BJ (cell line): ENCODE measurements at regions not wholly inside any gene's neighbourhood (a gene's known extent, or its start where the extent isn't known, plus 50 kb on each side); places are given as distances from the start of the nearest gene placed in this dataset.

Experiments
- CTCF ChIA-PET: fragments of 350-600 bp; formaldehyde crosslinking; extraction: SDS; loops from one replicate; lab custom pipeline; 2021; ENCODE audit warnings: antibody characterized with exemption, inconsistent platforms; lab: Yijun Ruan, JAX
- POLR2A ChIA-PET: fragments of 300-600 bp; sonication (Branson Sonifier 250); formaldehyde crosslinking; extraction: SDS; loops from one replicate; lab custom pipeline; 2021; ENCODE audit warnings: antibody characterized with exemption; lab: Charles Lee
- DNase-seq: peaks from one replicate; pipeline ENCODE4 v3.0.0-alpha.2; 2011; ENCODE audit warnings: low read depth
- H3K27me3 ChIP-seq: 2 replicates; pipeline ENCODE4 v1.6.0; 2011; ENCODE audit warnings: low read length; ENCODE audit not compliant: control insufficient read depth, insufficient read depth
- H3K36me3 ChIP-seq: 2 replicates; pipeline ENCODE4 v1.5.1; 2011; ENCODE audit warnings: low read length; ENCODE audit not compliant: control insufficient read depth, insufficient read depth
- H3K4me3 ChIP-seq: 2 replicates; pipeline ENCODE4 v1.5.1; 2011; ENCODE audit warnings: low read depth, mild to moderate bottlenecking, control low read depth, low read length
- TF ChIP-seq, protein P1 (sequence below): IDR thresholded peaks from 2 replicates; pipeline ENCODE4 v1.5.1; 2011; ENCODE audit warnings: low read depth, mild to moderate bottlenecking, control low read depth, inconsistent platforms, low read length, moderate library complexity; ENCODE audit not compliant: insufficient read depth

- ChIA-PET CTCF (no interaction called here), POLR2A (no interaction called here)
Observed at GRCh38 chr7:115249080-115249479, 327.2 kb downstream of the MDFIC start.

GRCh38 chr7:115241151-115241550 lies 319.3 kb downstream of the MDFIC start:
- DNase-seq, result no peak
- CTCF ChIA-PET, result no interaction called here
- Histone ChIP-seq H3K36me3 (no peaks in the 10 kb centered on the region), H3K4me3 (no peak overlapping the region), H3K27me3 (no peaks in the 10 kb centered on the region)
- TF ChIP-seq, protein P1, sequence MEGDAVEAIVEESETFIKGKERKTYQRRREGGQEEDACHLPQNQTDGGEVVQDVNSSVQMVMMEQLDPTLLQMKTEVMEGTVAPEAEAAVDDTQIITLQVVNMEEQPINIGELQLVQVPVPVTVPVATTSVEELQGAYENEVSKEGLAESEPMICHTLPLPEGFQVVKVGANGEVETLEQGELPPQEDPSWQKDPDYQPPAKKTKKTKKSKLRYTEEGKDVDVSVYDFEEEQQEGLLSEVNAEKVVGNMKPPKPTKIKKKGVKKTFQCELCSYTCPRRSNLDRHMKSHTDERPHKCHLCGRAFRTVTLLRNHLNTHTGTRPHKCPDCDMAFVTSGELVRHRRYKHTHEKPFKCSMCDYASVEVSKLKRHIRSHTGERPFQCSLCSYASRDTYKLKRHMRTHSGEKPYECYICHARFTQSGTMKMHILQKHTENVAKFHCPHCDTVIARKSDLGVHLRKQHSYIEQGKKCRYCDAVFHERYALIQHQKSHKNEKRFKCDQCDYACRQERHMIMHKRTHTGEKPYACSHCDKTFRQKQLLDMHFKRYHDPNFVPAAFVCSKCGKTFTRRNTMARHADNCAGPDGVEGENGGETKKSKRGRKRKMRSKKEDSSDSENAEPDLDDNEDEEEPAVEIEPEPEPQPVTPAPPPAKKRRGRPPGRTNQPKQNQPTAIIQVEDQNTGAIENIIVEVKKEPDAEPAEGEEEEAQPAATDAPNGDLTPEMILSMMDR, result no peak
- POLR2A ChIA-PET, result no interaction called here

More at GRCh38 chr7:115249080-115249479, 327.2 kb downstream of the MDFIC start:
- H3K4me3 ChIP-seq, result no peak overlapping the region
- no peak for DNase-seq
- no peaks in the 10 kb centered on the region for H3K36me3 ChIP-seq
- no peaks in the 10 kb centered on the region for H3K27me3 ChIP-seq
- TF ChIP-seq, protein P1, result no peak

- POLR2A ChIA-PET, result interaction anchor here (0.7 kb wide), 1 partner anchor 1075 kb away, joined by 4 read pairs; no protein-coding TSS in a partner anchor
- TF ChIP-seq, protein P1, result no peak
Observed at GRCh38 chr7:115240242-115240641, 318.3 kb downstream of the MDFIC start.

DNA sequence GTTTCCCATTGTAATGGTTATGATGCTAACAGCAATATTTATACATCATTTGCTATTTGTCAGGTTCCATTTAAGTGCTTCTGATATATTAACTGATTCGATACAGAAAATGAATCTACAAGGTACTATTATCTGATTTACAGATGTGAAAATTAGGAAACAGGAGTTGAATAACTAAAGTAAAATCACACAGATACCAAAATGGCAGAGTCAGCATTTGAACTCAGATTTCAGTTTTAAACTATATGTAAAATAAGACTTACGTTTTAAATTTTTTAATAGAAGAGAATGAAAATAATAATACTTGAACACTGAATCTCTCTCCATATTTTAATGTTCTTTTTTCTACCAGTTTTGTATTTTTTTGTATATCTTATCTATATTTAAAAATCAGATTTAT lies 313.2 kb downstream of the MDFIC start:
- POLR2A ChIA-PET, result no interaction called here
- CTCF ChIA-PET, result no interaction called here
- no peaks in the 10 kb centered on the region for H3K27me3 ChIP-seq
- DNase-seq, result no peak
- TF ChIP-seq, protein P1, result no peak
- no peak overlapping the region for H3K4me3 ChIP-seq
- no peaks in the 10 kb centered on the region for H3K36me3 ChIP-seq

More at GRCh38 chr7:115240242-115240641, 318.3 kb downstream of the MDFIC start:
- no peak for DNase-seq
- Histone ChIP-seq H3K36me3 (no peaks in the 10 kb centered on the region), H3K4me3 (no peak overlapping the region), H3K27me3 (no peaks in the 10 kb centered on the region)
- CTCF ChIA-PET, result no interaction called here

DNA sequence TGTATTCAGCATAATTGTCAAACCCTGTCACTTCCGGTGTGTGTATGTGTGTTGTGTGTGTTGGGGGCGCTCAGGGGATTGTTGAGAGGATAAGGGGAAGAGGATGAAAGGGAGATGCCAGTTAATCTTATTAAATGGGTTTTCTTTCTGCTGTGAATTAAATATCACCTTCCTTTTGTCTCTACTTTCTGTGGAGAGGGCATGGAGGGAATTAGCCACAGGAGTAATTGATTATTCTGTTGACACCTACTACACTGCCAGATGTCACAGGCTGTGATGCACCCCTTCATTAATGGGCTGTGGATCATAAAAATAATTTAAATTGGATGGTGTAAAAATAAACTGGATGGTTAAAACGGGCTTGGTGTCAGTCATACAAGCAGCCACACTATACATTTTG lies 311.9 kb downstream of the MDFIC start:
- POLR2A ChIA-PET, result no interaction called here
- DNase-seq, result no peak
- Histone ChIP-seq H3K27me3 (no peaks in the 10 kb centered on the region), H3K36me3 (no peaks in the 10 kb centered on the region), H3K4me3 (no peak overlapping the region)
- TF ChIP-seq, protein P1, result no peak
- CTCF ChIA-PET, result interaction anchor here (1.1 kb wide), 1 partner anchor 12 kb away, joined by 3 read pairs; no protein-coding TSS in a partner anchor
